ENCODE measurements at regions not wholly inside any gene's neighbourhood (a gene's known extent, or its start where the extent isn't known, plus 50 kb on each side); places are given as distances from the start of the nearest gene placed in this dataset.

DNA sequence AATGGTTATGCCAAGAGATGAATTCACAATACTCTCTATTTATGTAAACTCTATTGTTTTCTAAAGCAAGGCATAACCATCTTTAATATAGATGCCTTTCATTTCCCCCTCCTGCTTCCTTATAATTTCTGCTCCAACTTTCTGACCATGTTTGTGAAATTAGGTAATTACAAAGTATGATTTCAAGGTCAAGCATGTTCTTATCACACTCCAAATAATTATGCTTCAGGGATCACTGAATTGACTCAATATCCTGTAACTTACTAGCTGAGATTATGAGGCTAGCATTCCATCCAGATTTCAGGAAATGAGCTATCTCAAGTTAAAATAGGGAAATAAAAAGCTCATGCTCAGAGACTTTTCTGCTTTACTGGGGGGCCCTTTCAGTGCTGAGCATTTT, 655.9 kb upstream of the IGFBP3 start:
- no peak for DNase-seq (ENCODE audit: low spot score)

- DNase-seq (ENCODE audit: low spot score) = no peak
Observed at GRCh38 chr7:46572691-46573090, 651.6 kb upstream of the IGFBP3 start.

DNA sequence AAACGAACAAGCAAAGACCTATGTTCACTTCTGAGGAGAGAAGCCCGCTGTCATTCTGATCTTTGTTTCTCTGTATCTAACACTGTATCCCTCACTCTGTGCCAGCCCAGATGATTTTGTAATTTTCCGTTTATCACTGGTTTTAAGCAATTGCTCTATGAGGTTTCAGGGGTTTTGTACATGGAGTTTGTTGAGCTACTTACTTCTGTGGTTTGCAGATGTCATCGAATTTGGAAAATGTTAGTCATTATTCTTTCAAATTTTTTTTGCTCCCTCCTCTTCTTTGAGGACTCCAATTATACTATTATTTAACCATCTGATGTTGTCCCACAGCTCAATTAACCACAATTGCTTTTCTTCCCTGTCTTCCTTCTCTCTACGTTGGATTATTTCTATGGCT, 650.9 kb upstream of the IGFBP3 start:
- DNase-seq (ENCODE audit: low spot score) = no peak

- DNase-seq (ENCODE audit: low spot score) = no peak
Observed at GRCh38 chr7:46569133-46569465, 648.0 kb upstream of the IGFBP3 start.

DNA sequence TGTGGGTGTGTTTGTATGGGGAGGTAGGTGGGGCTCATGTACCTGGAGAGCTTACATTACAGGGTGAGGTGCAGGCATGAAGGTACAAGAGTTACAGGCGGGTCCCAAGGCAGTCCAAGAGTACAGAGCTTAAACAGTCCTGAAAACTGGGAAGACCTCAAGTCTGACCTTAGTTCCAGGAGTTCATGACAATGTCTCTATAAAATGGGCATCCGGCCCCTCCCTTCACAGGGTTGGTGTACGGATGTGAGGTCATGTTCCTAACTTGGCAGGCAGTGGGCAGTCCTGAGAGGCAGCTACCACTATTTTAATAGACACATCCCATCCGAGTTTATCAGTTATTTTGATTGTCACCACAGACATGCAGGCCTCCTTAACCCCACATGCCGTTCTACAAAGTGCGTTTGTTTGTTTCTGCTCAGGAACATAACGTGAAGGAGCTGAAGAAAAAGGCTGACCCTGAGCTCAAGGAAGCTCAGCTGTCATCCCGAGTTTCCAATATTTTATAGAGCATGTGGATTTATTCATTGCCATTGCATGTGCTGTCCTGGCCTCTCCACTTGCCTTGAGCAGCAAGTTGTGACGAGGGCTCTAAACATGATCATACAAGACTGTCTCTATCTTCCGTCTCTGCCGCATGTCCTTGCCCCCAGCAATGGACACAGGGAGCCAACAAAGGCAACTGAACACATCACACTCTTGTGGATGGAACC, 647.5 kb upstream of the IGFBP3 start:
- DNase-seq (ENCODE audit: low spot score) = no peak

- DNase-seq (ENCODE audit: low spot score) = no peak
Observed at GRCh38 chr7:46567858-46568257, 646.8 kb upstream of the IGFBP3 start.

GRCh38 chr7:46566097-46566774, 645.2 kb upstream of the IGFBP3 start:
- no peak for DNase-seq (ENCODE audit: low spot score)

DNA sequence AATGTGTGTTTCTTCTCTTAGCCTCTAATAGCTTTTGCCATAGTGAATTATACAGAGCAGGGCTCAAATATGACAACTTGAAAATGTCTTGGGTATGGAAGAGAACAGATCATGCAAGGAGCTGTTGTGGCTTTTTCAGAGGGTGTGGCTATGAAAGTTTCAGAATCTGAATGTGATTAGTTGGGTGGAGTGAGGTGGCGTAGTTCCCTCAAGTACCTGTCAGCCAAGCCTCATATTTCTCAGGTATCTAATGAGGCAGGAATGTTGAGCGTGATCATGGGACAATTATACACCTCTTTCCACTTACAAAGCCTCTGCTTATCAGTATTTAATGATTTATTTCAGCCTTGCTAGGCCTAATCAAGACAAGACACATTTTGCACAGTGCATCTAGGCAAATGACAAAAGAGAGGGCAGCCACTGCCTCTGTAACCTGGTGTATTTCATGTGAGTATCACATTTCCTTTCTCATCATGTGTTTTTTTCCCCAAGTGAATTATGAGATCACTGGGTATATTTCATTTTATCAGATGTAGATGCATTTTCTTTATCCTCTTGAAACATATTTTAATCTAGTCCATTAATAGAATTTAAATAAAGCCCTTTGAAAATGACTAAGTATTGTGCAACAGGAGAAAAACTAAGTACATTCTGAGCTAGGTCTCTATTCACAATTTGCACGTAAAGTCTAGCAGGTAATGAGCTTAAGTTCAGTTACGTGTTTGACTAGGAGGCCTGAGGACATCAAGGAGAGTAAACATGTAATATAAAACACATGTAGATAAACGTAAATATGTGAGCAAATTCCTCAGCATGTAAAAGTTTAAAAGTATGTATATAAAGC, 644.4 kb upstream of the IGFBP3 start:
- DNase-seq (ENCODE audit: low spot score) = no peak

DNA sequence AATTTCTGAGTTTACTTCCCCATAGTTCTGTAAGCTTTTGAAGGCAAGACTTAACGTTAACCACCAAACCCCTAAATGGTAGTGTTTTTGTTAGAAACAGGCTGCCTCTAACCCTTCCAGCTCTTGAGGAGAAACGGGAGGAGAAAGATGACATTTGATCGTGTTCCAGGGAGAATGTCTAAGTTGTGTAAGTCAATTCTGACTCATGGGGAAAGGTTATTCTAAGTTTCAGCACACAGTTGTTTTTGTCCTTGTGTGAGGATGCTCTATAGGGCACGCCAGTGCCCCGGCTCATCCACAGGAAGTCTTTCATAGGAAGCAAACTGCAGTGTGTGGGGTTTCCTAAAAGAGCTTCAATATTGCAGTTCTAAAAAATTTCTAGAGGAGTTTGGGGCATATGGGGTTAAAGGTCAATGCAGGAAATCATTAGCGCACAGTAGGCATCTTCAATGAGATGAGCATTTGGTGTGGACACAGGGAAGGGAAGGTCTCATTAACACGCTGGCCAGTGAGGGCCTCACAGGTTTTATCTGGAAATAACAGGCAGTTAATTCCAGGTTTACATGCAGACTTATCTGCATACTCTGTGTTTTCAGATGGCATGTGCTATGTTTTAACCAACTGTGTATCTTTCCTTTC, 638.2 kb upstream of the IGFBP3 start:
- DNase-seq (ENCODE audit: low spot score) = no peak

- DNase-seq (ENCODE audit: low spot score) = no peak
Observed at GRCh38 chr7:46558482-46559193, 637.6 kb upstream of the IGFBP3 start.

DNA sequence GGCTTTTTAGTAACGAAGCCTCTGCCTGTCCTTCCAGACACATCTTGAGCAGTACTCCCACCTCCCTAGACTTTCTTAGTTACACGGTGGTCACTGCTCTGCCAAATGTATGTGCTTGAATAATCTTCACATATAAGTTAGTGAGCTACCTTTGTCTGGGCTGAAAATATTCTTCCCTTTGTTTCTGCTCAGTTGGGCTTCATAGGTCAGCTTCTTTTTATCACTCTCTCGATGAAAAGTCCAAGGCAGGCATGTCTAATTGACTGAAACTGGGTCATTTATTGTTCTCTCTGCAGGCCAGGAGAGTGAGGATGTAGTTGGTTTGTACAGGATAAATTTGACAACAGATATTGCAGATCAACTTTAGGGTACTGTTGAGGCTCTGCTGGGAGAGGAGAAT, 636.7 kb upstream of the IGFBP3 start:
- no peak for DNase-seq (ENCODE audit: low spot score)

DNA sequence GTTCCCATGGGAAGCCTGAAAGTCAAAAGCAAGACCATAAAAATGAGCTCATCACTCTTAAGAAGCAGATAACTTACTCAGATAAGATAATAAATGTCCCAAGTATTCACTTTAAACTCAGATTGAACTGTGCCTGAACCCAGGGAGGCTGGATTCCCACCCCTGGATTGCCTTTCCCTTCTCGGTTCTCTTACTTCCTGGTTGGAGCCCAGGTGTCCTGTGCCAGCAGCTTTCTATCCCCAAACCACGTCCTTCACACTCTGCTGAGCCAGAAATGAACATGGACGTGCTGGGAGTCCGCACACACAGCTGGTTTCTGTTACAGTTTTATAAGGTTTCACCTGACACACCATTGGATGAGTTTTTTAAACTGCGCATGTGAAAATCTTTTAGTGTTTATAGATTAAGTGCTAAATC, 636.2 kb upstream of the IGFBP3 start:
- DNase-seq (ENCODE audit: low spot score) = no peak

- no peak for DNase-seq (ENCODE audit: low spot score)
Observed at GRCh38 chr7:46554688-46555422, 633.8 kb upstream of the IGFBP3 start.

DNA sequence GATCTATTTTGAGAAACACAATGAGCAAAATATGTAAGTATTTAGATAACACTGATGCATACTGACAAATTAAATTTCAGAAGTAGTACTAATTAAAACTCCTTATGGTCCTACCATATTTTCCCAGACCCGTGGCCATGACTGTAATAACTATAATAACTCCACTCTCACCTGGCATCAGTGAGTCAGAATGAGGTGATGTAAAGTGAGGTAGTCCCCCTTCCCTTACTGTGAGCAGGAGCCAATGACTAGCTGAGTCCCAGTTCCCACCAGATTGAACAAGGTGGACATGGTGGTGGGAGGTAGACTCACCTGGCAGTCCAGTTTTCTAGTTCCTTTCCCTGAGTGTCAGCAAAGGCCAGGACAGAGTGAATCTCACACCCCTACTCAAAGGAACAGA, 630.5 kb upstream of the IGFBP3 start:
- no peak for DNase-seq (ENCODE audit: low spot score)

- no peak for DNase-seq (ENCODE audit: low spot score)
Observed at GRCh38 chr7:46550864-46551263, 629.8 kb upstream of the IGFBP3 start.

DNA sequence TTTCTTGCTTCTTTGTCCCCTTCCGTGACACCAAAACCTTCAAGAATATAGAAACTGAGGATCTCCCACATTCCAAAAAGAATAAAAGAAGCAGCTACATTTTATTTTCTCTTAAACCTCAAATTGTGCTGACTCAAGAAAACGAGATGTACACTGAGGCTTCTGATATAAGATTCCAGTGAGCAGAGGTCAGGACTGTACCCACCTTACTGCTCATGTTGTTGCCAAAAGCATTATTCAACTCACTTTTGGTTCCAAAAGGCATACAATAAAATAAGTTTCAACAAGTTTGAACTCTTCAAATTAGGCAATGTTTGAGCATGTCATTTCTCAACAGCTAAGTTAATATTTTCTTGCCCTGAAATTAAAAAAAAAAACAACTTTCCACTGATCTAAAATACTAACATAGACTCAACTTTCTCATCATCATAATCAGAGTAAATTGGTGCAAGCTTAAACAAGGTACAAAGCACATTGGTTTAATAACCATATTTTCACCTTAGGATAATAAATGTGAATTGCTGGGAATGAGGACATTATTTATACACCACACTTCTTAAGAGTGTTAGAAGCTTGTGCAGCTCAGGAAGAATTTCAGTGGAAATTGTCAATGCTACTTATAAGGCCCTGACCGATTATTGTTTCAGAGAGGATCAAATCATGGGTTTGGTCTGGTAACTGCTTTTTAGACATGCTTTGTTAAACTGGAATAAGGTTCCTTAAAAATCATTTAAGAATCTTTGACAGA, 629.0 kb upstream of the IGFBP3 start:
- DNase-seq (ENCODE audit: low spot score) = no peak

- DNase-seq (ENCODE audit: low spot score) = no peak
Observed at GRCh38 chr7:46549347-46549746, 628.3 kb upstream of the IGFBP3 start.

DNA sequence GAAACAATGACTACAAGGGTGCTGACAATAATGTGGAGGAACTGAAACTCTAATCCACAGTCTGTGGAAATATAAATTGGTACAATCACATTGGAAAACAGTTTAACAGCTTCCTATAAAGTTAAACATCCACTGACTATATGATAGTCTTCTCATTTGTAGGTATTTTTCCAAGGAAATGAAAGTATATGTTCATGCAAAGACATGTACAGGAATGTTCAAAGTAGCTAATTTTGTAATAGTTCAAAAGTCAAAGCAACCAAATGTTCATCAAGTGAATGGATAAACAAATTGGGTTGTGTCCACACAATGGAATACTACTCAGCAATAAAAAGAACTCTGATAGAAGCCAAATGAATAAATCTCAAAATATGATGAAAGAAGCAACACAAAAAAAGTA, 626.0 kb upstream of the IGFBP3 start:
- no peak for DNase-seq (ENCODE audit: low spot score)

DNA sequence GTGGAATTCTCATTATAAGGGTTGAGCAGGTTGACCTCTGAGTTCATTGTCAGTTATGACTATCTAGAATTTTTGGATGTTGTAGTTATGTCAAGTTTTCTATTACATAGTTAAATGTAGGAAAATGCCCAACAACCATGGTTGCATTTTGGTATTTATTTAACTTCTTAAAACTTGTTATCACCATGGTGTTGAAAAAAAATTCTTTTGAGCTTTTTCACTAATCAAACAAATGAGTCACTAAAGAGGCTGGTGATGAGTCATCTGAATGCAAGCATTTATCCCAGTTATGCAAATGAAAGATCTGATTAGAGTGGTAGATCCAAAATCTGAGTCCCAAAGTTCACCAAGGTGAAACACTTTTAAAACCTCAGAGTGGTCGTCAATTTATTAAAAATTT, 624.7 kb upstream of the IGFBP3 start:
- DNase-seq (ENCODE audit: low spot score) = no peak

DNA sequence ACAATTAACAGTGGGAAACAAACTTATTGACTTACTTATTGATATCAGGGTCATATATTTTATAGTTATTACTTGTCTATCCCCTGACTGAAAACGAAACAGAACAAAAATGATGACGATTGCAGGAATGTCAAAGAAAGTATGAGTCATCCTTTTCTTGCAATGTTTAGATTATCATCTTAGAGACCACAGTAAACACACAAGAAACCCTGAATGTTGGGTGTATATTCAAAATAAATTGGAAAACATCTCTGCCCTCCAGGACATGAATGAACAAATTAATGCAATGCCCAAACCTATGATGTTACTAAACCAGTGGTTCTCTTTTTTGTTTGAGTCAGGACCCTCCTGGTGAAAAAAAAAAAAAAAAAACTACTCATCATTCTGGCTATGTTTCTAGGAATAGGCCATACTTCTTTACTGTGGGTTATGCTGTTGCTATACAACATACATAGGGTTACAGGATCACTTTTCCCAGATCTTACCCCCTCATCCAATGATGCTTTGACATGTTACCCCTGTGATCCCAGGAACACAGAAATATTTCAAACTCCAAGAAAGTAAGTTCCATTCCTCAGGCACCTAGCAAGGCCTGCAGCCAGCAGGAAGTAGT, 623.4 kb upstream of the IGFBP3 start:
- no peak for DNase-seq (ENCODE audit: low spot score)

Data from globus pallidus (tissue), 1 donor.